C4-2B (cell line): ENCODE measurements at regions not wholly inside any gene's neighbourhood (a gene's known extent, or its start where the extent isn't known, plus 50 kb on each side); places are given as distances from the start of the nearest gene placed in this dataset.

Source experiments
- H3K27ac ChIP-seq: fragments of 450-650 bp; 2 replicates; pipeline ENCODE4 v1.5.1; 2017
- CTCF ChIP-seq: fragments of 450-650 bp; conservative IDR thresholded peaks from 2 replicates; pipeline ENCODE4 v1.5.1; 2017; ENCODE audit warnings: mild to moderate bottlenecking
- ZFX ChIP-seq: fragments of 450-650 bp; IDR thresholded peaks from 2 replicates; pipeline ENCODE4 v1.6.1; 2017

- no peak for TF ChIP-seq ZFX
- peak; percentile 74 for TF ChIP-seq CTCF
- no peak overlapping the region for H3K27ac ChIP-seq
Observed at GRCh38 chr1:29849038-29849750, 612.9 kb downstream of the PTPRU start.

- no peak overlapping the region for H3K27ac ChIP-seq
- TF ChIP-seq CTCF (no peak), ZFX (no peak)
Observed at GRCh38 chr1:29845910-29846309, 609.6 kb downstream of the PTPRU start.

GRCh38 chr1:29842130-29842529, 605.8 kb downstream of the PTPRU start:
- H3K27ac ChIP-seq = no peak overlapping the region
- TF ChIP-seq CTCF = no peak
- no peak for TF ChIP-seq ZFX

- H3K27ac ChIP-seq = no peak overlapping the region
- TF ChIP-seq ZFX (no peak), CTCF (no peak)
Observed at GRCh38 chr1:29839726-29840125, 603.4 kb downstream of the PTPRU start.

- no peak overlapping the region for H3K27ac ChIP-seq
- no peak for TF ChIP-seq ZFX
Observed at GRCh38 chr1:29838738-29839320, 602.5 kb downstream of the PTPRU start.

- H3K27ac ChIP-seq = no peak overlapping the region
Observed at GRCh38 chr1:29836651-29837646, 600.6 kb downstream of the PTPRU start.

GRCh38 chr1:29835874-29836273, 599.6 kb downstream of the PTPRU start:
- TF ChIP-seq ZFX (no peak), CTCF (no peak)

More at GRCh38 chr1:29836651-29837646, 600.6 kb downstream of the PTPRU start:
- TF ChIP-seq CTCF (no peak), ZFX (no peak)

More at GRCh38 chr1:29835874-29836273, 599.6 kb downstream of the PTPRU start:
- no peak overlapping the region for H3K27ac ChIP-seq
